Mesendoderm (in vitro differentiated cells): ENCODE measurements at regions not wholly inside any gene's neighbourhood (a gene's known extent, or its start where the extent isn't known, plus 50 kb on each side); places are given as distances from the start of the nearest gene placed in this dataset.

Experiments used
- DNase-seq: peaks from one replicate; pipeline ENCODE4 v3.0.0; 2013
- H2AK5ac ChIP-seq: 2 replicates; pipeline ENCODE4 v1.6.1; 2013; ENCODE audit warnings: low read length, inconsistent platforms
- H2BK120ac ChIP-seq: 2 replicates; pipeline ENCODE4 v1.6.1; 2013; ENCODE audit warnings: low read depth, mild to moderate bottlenecking, low read length, moderate library complexity, mixed read lengths
- H2BK15ac ChIP-seq: replicated peaks from 2 replicates; pipeline ENCODE4 v1.6.1; 2013; ENCODE audit warnings: low read depth, mild to moderate bottlenecking, moderate library complexity
- H2BK5ac ChIP-seq: 2 replicates; pipeline ENCODE4 v1.6.1; 2013; ENCODE audit warnings: low read length, inconsistent platforms
- H3K18ac ChIP-seq: 2 replicates; pipeline ENCODE4 v1.6.1; 2013; ENCODE audit warnings: mild to moderate bottlenecking, low read length, mixed read lengths
- H3K23ac ChIP-seq: one replicate; pipeline ENCODE4 v1.6.1; 2013; ENCODE audit warnings: low read length
- H3K27ac ChIP-seq: 2 replicates; pipeline ENCODE4 v1.5.1; 2013; ENCODE audit warnings: low read depth, mild to moderate bottlenecking, inconsistent platforms, low read length, moderate library complexity
- H3K27me3 ChIP-seq: 2 replicates; pipeline ENCODE4 v1.6.1; 2013; ENCODE audit warnings: low read length, control low read depth, mild to moderate bottlenecking, inconsistent platforms; ENCODE audit not compliant: insufficient read depth, poor library complexity
- H3K36me3 ChIP-seq: 2 replicates; pipeline ENCODE4 v1.6.1; 2013; ENCODE audit warnings: low read length, inconsistent platforms; ENCODE audit not compliant: control insufficient read depth, insufficient read depth
- H3K4ac ChIP-seq: one replicate; pipeline ENCODE4 v1.6.1; 2013; ENCODE audit warnings: low read depth, mild to moderate bottlenecking, low read length, moderate library complexity
- H3K4me1 ChIP-seq: 2 replicates; pipeline ENCODE4 v1.6.1; 2013; ENCODE audit warnings: low read depth, low read length, inconsistent platforms; ENCODE audit not compliant: control insufficient read depth
- H3K4me2 ChIP-seq: 2 replicates; pipeline ENCODE4 v1.6.1; 2013; ENCODE audit warnings: low read length
- H3K4me3 ChIP-seq: 2 replicates; pipeline ENCODE4 v1.5.1; 2013; ENCODE audit warnings: mild to moderate bottlenecking, low read length
- H3K56ac ChIP-seq: one replicate; pipeline ENCODE4 v1.6.1; 2013; ENCODE audit warnings: low read length
- H3K79me1 ChIP-seq: 2 replicates; pipeline ENCODE4 v1.6.1; 2013; ENCODE audit warnings: low read length, inconsistent platforms
- H3K79me2 ChIP-seq: 2 replicates; pipeline ENCODE4 v1.6.1; 2013; ENCODE audit warnings: mild to moderate bottlenecking, low read length; ENCODE audit not compliant: control insufficient read depth, insufficient read depth
- H3K9ac ChIP-seq: 2 replicates; pipeline ENCODE4 v1.6.1; 2013; ENCODE audit warnings: low read length, inconsistent platforms
- H4K5ac ChIP-seq: one replicate; pipeline ENCODE4 v1.6.1; 2013; ENCODE audit warnings: low read length
- H4K8ac ChIP-seq: one replicate; pipeline ENCODE4 v1.6.1; 2013; ENCODE audit warnings: low read depth, mild to moderate bottlenecking, control low read depth, low read length, moderate library complexity
- WGBS: extraction: QIAGEN DNeasy Blood & Tissue Kit; methylation state at CpG from one replicate; pipeline ENCODE4 v1.1.7; 2013; ENCODE audit warnings: low lambda C conversion rate, missing lambda C conversion rate; ENCODE audit not compliant: insufficient coverage; ENCODE audit errors: extremely low coverage; 5-methylcytosine and 5-hydroxymethylcytosine counted together

- no peak overlapping the region for H3K4me2 ChIP-seq
- H4K8ac ChIP-seq = no peak overlapping the region
- no peak overlapping the region for H4K5ac ChIP-seq
- no peak overlapping the region for H3K27ac ChIP-seq
- no peaks in the 10 kb centered on the region for H3K27me3 ChIP-seq
- H3K79me1 ChIP-seq = no peaks in the 10 kb centered on the region
- H3K36me3 ChIP-seq = no peaks in the 10 kb centered on the region
- WGBS = no CpG with 5 or more reads among the region's 14 CpGs
- H3K18ac ChIP-seq = no peak overlapping the region
- no peak for DNase-seq
- peaks cover 3% of the 10 kb centered on the region for H3K4me1 ChIP-seq
- H3K4ac ChIP-seq = no peak overlapping the region
- no peak overlapping the region for H2BK15ac ChIP-seq
- H3K79me2 ChIP-seq = no peaks in the 10 kb centered on the region
- H3K9ac ChIP-seq = no peak overlapping the region
- no peak overlapping the region for H2AK5ac ChIP-seq
- H2BK120ac ChIP-seq = no peak overlapping the region
- H3K4me3 ChIP-seq = no peak overlapping the region
- no peak overlapping the region for H3K23ac ChIP-seq
- H2BK5ac ChIP-seq = no peak overlapping the region
- no peak overlapping the region for H3K56ac ChIP-seq
These were observed 306.5 kb downstream of the IL20RB start for GRCh38 chr3:137264071-137264820.

GRCh38 chr3:137264843-137265330 lies 307.1 kb downstream of the IL20RB start:
- no peak for DNase-seq
- Histone ChIP-seq H3K4me2 (no peak overlapping the region), H4K8ac (no peak overlapping the region), H2BK15ac (no peak overlapping the region), H3K4me3 (no peak overlapping the region), H3K27ac (no peak overlapping the region), H3K56ac (no peak overlapping the region), H3K4me1 (peaks cover 5% of the 10 kb centered on the region), H3K18ac (no peak overlapping the region), H3K79me2 (no peaks in the 10 kb centered on the region), H3K79me1 (no peaks in the 10 kb centered on the region), H2BK120ac (no peak overlapping the region), H2BK5ac (no peak overlapping the region), H3K36me3 (no peaks in the 10 kb centered on the region), H4K5ac (no peak overlapping the region), H3K4ac (no peak overlapping the region), H3K27me3 (no peaks in the 10 kb centered on the region), H3K9ac (no peak overlapping the region), H2AK5ac (no peak overlapping the region), H3K23ac (no peak overlapping the region)
- WGBS = no CpG with 5 or more reads among the region's 3 CpGs

GRCh38 chr3:137282871-137283270 lies 325.1 kb downstream of the IL20RB start:
- Histone ChIP-seq H2BK5ac (no peak overlapping the region), H2BK120ac (no peak overlapping the region), H3K36me3 (no peaks in the 10 kb centered on the region), H3K4me1 (no peaks in the 10 kb centered on the region), H3K4me3 (no peak overlapping the region), H3K79me2 (no peaks in the 10 kb centered on the region), H3K4me2 (no peak overlapping the region), H3K4ac (no peak overlapping the region), H4K8ac (no peak overlapping the region), H3K9ac (no peak overlapping the region), H4K5ac (no peak overlapping the region), H3K27ac (no peak overlapping the region), H3K18ac (no peak overlapping the region), H3K56ac (no peak overlapping the region), H2AK5ac (no peak overlapping the region), H3K79me1 (no peaks in the 10 kb centered on the region), H2BK15ac (no peak overlapping the region), H3K23ac (no peak overlapping the region), H3K27me3 (no peaks in the 10 kb centered on the region)
- DNase-seq = no peak

GRCh38 chr3:137285924-137286323 lies 328.1 kb downstream of the IL20RB start:
- Histone ChIP-seq H3K79me1 (no peaks in the 10 kb centered on the region), H3K4ac (no peak overlapping the region), H2AK5ac (no peak overlapping the region), H2BK15ac (no peak overlapping the region), H3K23ac (no peak overlapping the region), H3K79me2 (no peaks in the 10 kb centered on the region), H3K4me3 (no peak overlapping the region), H3K18ac (no peak overlapping the region), H4K5ac (no peak overlapping the region), H4K8ac (no peak overlapping the region), H2BK5ac (no peak overlapping the region), H3K27ac (no peak overlapping the region), H3K56ac (no peak overlapping the region), H2BK120ac (no peak overlapping the region), H3K4me2 (no peak overlapping the region), H3K4me1 (no peaks in the 10 kb centered on the region), H3K9ac (no peak overlapping the region), H3K27me3 (no peaks in the 10 kb centered on the region), H3K36me3 (no peaks in the 10 kb centered on the region)
- DNase-seq = no peak
- no CpG with 5 or more reads among the region's 2 CpGs for WGBS

- H2BK120ac ChIP-seq = no peak overlapping the region
- H3K9ac ChIP-seq = no peak overlapping the region
- no peak overlapping the region for H3K27ac ChIP-seq
- no peak for DNase-seq
- no peak overlapping the region for H4K8ac ChIP-seq
- no peaks in the 10 kb centered on the region for H3K79me2 ChIP-seq
- H3K18ac ChIP-seq = no peak overlapping the region
- H3K4me2 ChIP-seq = no peak overlapping the region
- no peaks in the 10 kb centered on the region for H3K79me1 ChIP-seq
- H2BK5ac ChIP-seq = no peak overlapping the region
- H3K23ac ChIP-seq = no peak overlapping the region
- H4K5ac ChIP-seq = no peak overlapping the region
- no peaks in the 10 kb centered on the region for H3K36me3 ChIP-seq
- no peak overlapping the region for H3K4me3 ChIP-seq
- no peak overlapping the region for H3K56ac ChIP-seq
- peaks cover 11% of the 10 kb centered on the region for H3K4me1 ChIP-seq
- no peak overlapping the region for H2AK5ac ChIP-seq
- H2BK15ac ChIP-seq = no peak overlapping the region
- no CpG with 5 or more reads among the region's 1 CpG for WGBS
- no peaks in the 10 kb centered on the region for H3K27me3 ChIP-seq
- no peak overlapping the region for H3K4ac ChIP-seq
These were observed 335.3 kb downstream of the IL20RB start for GRCh38 chr3:137293086-137293485.

GRCh38 chr3:137294139-137294538 lies 336.4 kb downstream of the IL20RB start:
- Histone ChIP-seq H3K23ac (no peak overlapping the region), H3K9ac (no peak overlapping the region), H3K4me1 (peaks cover 11% of the 10 kb centered on the region), H3K27me3 (no peaks in the 10 kb centered on the region), H2BK120ac (no peak overlapping the region), H3K4ac (no peak overlapping the region), H2AK5ac (peak overlapping the region; percentile 59), H4K8ac (no peak overlapping the region), H4K5ac (no peak overlapping the region), H3K36me3 (no peaks in the 10 kb centered on the region), H3K79me2 (no peaks in the 10 kb centered on the region), H3K79me1 (no peaks in the 10 kb centered on the region), H3K27ac (no peak overlapping the region), H3K18ac (peak overlapping the region; percentile 83), H3K4me3 (no peak overlapping the region), H3K56ac (peak overlapping the region; percentile 37), H3K4me2 (no peak overlapping the region), H2BK5ac (no peak overlapping the region), H2BK15ac (no peak overlapping the region)
- no CpG with 5 or more reads among the region's 5 CpGs for WGBS
- DNase-seq = no peak
